B cell (primary cell): ENCODE measurements at regions not wholly inside any gene's neighbourhood (a gene's known extent, or its start where the extent isn't known, plus 50 kb on each side); places are given as distances from the start of the nearest gene placed in this dataset.

ENCODE experiments used
- ATAC-seq: fragments of 200-7000 bp; cut with Tn5 transposase; one replicate; pipeline ENCODE4 v1.10.0; 2021; ENCODE audit warnings: low read depth, mild to moderate bottlenecking, moderate number of reproducible peaks, moderate library complexity
- CTCF ChIA-PET: fragments of 350-600 bp; sonication (Branson Sonifier 250); formaldehyde crosslinking; loops from one replicate; lab custom pipeline; 2021; ENCODE audit warnings: antibody characterized with exemption, inconsistent platforms; lab: Charles Lee
- POLR2A ChIA-PET: fragments of 350-600 bp; sonication (Branson Sonifier 250); formaldehyde crosslinking; loops from one replicate; lab custom pipeline; 2021; ENCODE audit warnings: antibody characterized with exemption; lab: Charles Lee
- DNase-seq: peaks from one replicate; pipeline ENCODE4 v3.0.0; 2013
- H2AFZ ChIP-seq: 2 replicates; pipeline ENCODE4 v1.6.1; 2012; ENCODE audit warnings: mild to moderate bottlenecking, low read depth, low read length; ENCODE audit not compliant: insufficient read depth, poor library complexity, severe bottlenecking
- H3K27ac ChIP-seq, 2 donors: 1 replicate in 1 of 2; 2 replicates in 1 of 2; pipeline ENCODE4 v1.5.1; 2012 to 2013; ENCODE audit warnings: low read length in 2 of 2, mild to moderate bottlenecking in 2 of 2, moderate library complexity in 1 of 2
- H3K27me3 ChIP-seq, 4 experiments: fragments of 200-600 bp in 1 of 4; sonication (generic) in 1 of 4; replicated peaks in 1 of 4; 1 replicate in 2 of 4; 2 replicates in 2 of 4; pipeline versions ENCODE4 v1.6.1 to v1.7.0; 2013 to 2016; ENCODE audit warnings: low read length in 3 of 4, mild to moderate bottlenecking in 2 of 4, mixed read lengths in 1 of 4, moderate library complexity in 1 of 4; ENCODE audit not compliant: insufficient read depth in 4 of 4, control insufficient read depth in 3 of 4; ENCODE audit errors: control extremely low read depth in 1 of 4
- H3K36me3 ChIP-seq, 2 experiments: replicated peaks in 1 of 2; 1 replicate in 1 of 2; 2 replicates in 1 of 2; pipeline versions ENCODE4 v1.6.1 to v1.7.1; 2013; ENCODE audit warnings: low read length in 1 of 2; ENCODE audit not compliant: insufficient read depth in 2 of 2, control insufficient read depth in 1 of 2; ENCODE audit errors: control extremely low read depth in 1 of 2, extremely low read depth in 1 of 2
- H3K4me1 ChIP-seq, 2 donors: fragments of 200-600 bp in 1 of 2; sonication (generic) in 1 of 2; 1 replicate in 1 of 2; 2 replicates in 1 of 2; pipeline versions ENCODE4 v1.5.1 to v1.6.1; 2013 to 2017; ENCODE audit warnings: low read length in 2 of 2; ENCODE audit not compliant: control insufficient read depth in 2 of 2, insufficient read depth in 2 of 2
- H3K4me2 ChIP-seq: replicated peaks from 2 replicates; pipeline ENCODE3; 2012; ENCODE audit warnings: mild to moderate bottlenecking, low read depth, low read length; ENCODE audit not compliant: poor library complexity, severe bottlenecking
- H3K4me3 ChIP-seq, 5 experiments: fragments of 200-600 bp in 1 of 5; sonication (generic) in 1 of 5; 1 replicate in 3 of 5; 2 replicates in 2 of 5; pipeline versions ENCODE4 v1.5.1 to v1.7.0; 2011 to 2016; ENCODE audit warnings: low read length in 4 of 5, mild to moderate bottlenecking in 4 of 5, low read depth in 2 of 5, control low read depth in 1 of 5, moderate library complexity in 1 of 5; ENCODE audit not compliant: insufficient read depth in 1 of 5; ENCODE audit errors: control extremely low read depth in 1 of 5, extremely low read depth in 1 of 5
- H3K79me2 ChIP-seq: fragments of 200-600 bp; sonication (generic); one replicate; pipeline ENCODE4 v1.6.0; 2016; ENCODE audit warnings: low read length; ENCODE audit not compliant: control insufficient read depth, insufficient read depth
- H3K9ac ChIP-seq: fragments of 200-600 bp; sonication (generic); 2 replicates; pipeline ENCODE4 v1.6.1; 2017; ENCODE audit warnings: mild to moderate bottlenecking, low read length, moderate library complexity
- H3K9me3 ChIP-seq, 3 donors: one replicate each; pipeline versions ENCODE4 v1.6.1 to v1.7.1; 2013; ENCODE audit warnings: low read length in 2 of 3; ENCODE audit not compliant: control insufficient read depth in 2 of 3, insufficient read depth in 1 of 3; ENCODE audit errors: control extremely low read depth in 1 of 3
- H4K20me1 ChIP-seq: 2 replicates; pipeline ENCODE4 v1.6.0; 2012; ENCODE audit warnings: mild to moderate bottlenecking, low read length; ENCODE audit not compliant: insufficient read depth, control insufficient read depth, poor library complexity, severe bottlenecking
- H3K27ac Mint-ChIP-seq: one replicate; pipeline ENCODE4 v1.8.0; 2021; ENCODE audit warnings: mixed read lengths
- H3K27me3 Mint-ChIP-seq: one replicate; pipeline ENCODE4 v1.8.0; 2021; ENCODE audit warnings: mixed read lengths
- H3K4me1 Mint-ChIP-seq: one replicate; pipeline ENCODE4 v1.8.0; 2021; ENCODE audit warnings: mixed read lengths
- H3K4me3 Mint-ChIP-seq: one replicate; pipeline ENCODE4 v1.8.0; 2021; ENCODE audit warnings: mixed read lengths
- H3K9me3 Mint-ChIP-seq: one replicate; pipeline ENCODE4 v1.8.0; 2022; ENCODE audit warnings: mixed read lengths; ENCODE audit not compliant: insufficient read depth
- CTCF ChIP-seq: fragments of 200-600 bp; IDR thresholded peaks from one replicate; pipeline ENCODE4 v1.8.0; 2022; ENCODE audit warnings: antibody characterized with exemption, mild to moderate bottlenecking
- EZH2 ChIP-seq: IDR thresholded peaks from 2 replicates; pipeline ENCODE4 v1.6.1; 2012; ENCODE audit warnings: borderline replicate concordance, low read depth, mild to moderate bottlenecking, moderate library complexity, low read length; ENCODE audit not compliant: insufficient read depth, poor library complexity, severe bottlenecking
- WGBS: methylation state at CpG from one replicate; pipeline ENCODE4 v1.1.5; 2013; ENCODE audit warnings: missing lambda C conversion rate; ENCODE audit not compliant: insufficient coverage; 5-methylcytosine and 5-hydroxymethylcytosine counted together
- intact Hi-C: fragments of 100-400 bp; cut with micrococcal nuclease; formaldehyde crosslinking; loops from one replicate; pipeline ENCODE4 v1.10.0; 2022

- DNase-seq (no peak), ATAC-seq (no peak)
- POLR2A ChIA-PET, result no interaction called here
- Histone ChIP-seq H3K36me3 (no peaks in the 10 kb centered on the region), H3K4me2 (no peak overlapping the region), H4K20me1 (no peaks in the 10 kb centered on the region), H3K9ac (no peak overlapping the region), H3K27ac (no peak overlapping the region), H3K4me1 (no peaks in the 10 kb centered on the region), H3K79me2 (no peaks in the 10 kb centered on the region), H3K9me3 (no peaks in the 10 kb centered on the region), H3K4me3 (no peak overlapping the region), H2AFZ (no peak overlapping the region), H3K27me3 (no peaks in the 10 kb centered on the region)
- TF ChIP-seq EZH2, result no peak
- no peak for TF ChIP-seq CTCF
- no peaks in the 10 kb centered on the region for H3K27me3 Mint-ChIP-seq
- CTCF ChIA-PET, result no interaction called here
- H3K4me3 Mint-ChIP-seq, result no peak overlapping the region
- no peaks in the 10 kb centered on the region for H3K4me1 Mint-ChIP-seq
- no CpG with 5 or more reads among the region's 2 CpGs for WGBS
- H3K9me3 Mint-ChIP-seq, result no peaks in the 10 kb centered on the region
- no peak overlapping the region for H3K27ac Mint-ChIP-seq
- intact Hi-C loops, result no loop called here
These were observed 376.0 kb downstream of the DSEL start for GRCh38 chr18:67140495-67140894.

- no CpG with 5 or more reads among the region's 1 CpG for WGBS
- H3K9me3 Mint-ChIP-seq, result no peaks in the 10 kb centered on the region
- no peak overlapping the region for H3K4me2 ChIP-seq
- TF ChIP-seq EZH2 (no peak), CTCF (no peak)
- ATAC-seq, result no peak
- no peaks in the 10 kb centered on the region for H3K27me3 Mint-ChIP-seq
- H2AFZ ChIP-seq, result no peak overlapping the region
- no peaks in the 10 kb centered on the region for H3K79me2 ChIP-seq
- H3K27me3 ChIP-seq, result no peaks in the 10 kb centered on the region
- no peak overlapping the region for H3K27ac Mint-ChIP-seq
- H3K36me3 ChIP-seq, result no peaks in the 10 kb centered on the region
- intact Hi-C loops, result no loop called here
- no peak overlapping the region for H3K4me3 Mint-ChIP-seq
- POLR2A ChIA-PET, result no interaction called here
- CTCF ChIA-PET, result no interaction called here
- no peak for DNase-seq
- H3K27ac ChIP-seq, result no peak overlapping the region
- H3K4me1 Mint-ChIP-seq, result no peaks in the 10 kb centered on the region
- H3K4me1 ChIP-seq, result no peaks in the 10 kb centered on the region
- H4K20me1 ChIP-seq, result no peaks in the 10 kb centered on the region
- no peak overlapping the region for H3K9ac ChIP-seq
- H3K4me3 ChIP-seq, result no peak overlapping the region
- H3K9me3 ChIP-seq, result no peaks in the 10 kb centered on the region
These were observed 376.6 kb downstream of the DSEL start for GRCh38 chr18:67139899-67140298.
